KMS-11 (cell line): ENCODE measurements at regions not wholly inside any gene's neighbourhood (a gene's known extent, or its start where the extent isn't known, plus 50 kb on each side); places are given as distances from the start of the nearest gene placed in this dataset.

Experiments used
- H2AFZ ChIP-seq: fragments of 200-600 bp; sonication (generic); 2 replicates; pipeline ENCODE4 v1.6.1; 2016; ENCODE audit warnings: antibody characterized with exemption, mixed run types, low read depth
- H3K27ac ChIP-seq: fragments of 200-600 bp; sonication (generic); 2 replicates; pipeline ENCODE4 v1.6.1; 2016; ENCODE audit warnings: mild to moderate bottlenecking, mixed run types
- H3K27me3 ChIP-seq: fragments of 200-600 bp; sonication (generic); 2 replicates; pipeline ENCODE4 v1.6.1; 2017; ENCODE audit warnings: mild to moderate bottlenecking, low read depth, mixed run types, moderate library complexity; ENCODE audit not compliant: insufficient read depth
- H3K36me3 ChIP-seq: fragments of 200-600 bp; sonication (generic); 2 replicates; pipeline ENCODE4 v1.6.1; 2017; ENCODE audit warnings: mild to moderate bottlenecking, mixed run types; ENCODE audit not compliant: insufficient read depth
- H3K4me1 ChIP-seq: fragments of 200-600 bp; sonication (generic); 2 replicates; pipeline ENCODE4 v1.6.1; 2016; ENCODE audit warnings: mild to moderate bottlenecking, low read depth, mixed run types; ENCODE audit not compliant: poor library complexity, severe bottlenecking
- H3K4me2 ChIP-seq: fragments of 200-600 bp; sonication (generic); 2 replicates; pipeline ENCODE4 v1.7.0; 2016; ENCODE audit warnings: mild to moderate bottlenecking, mixed run types
- H3K4me3 ChIP-seq: fragments of 200-600 bp; sonication (generic); IDR thresholded peaks from 2 replicates; pipeline ENCODE4 v1.6.1; 2017; ENCODE audit warnings: low read depth, low read length, mixed read lengths; ENCODE audit not compliant: insufficient read depth
- H3K79me2 ChIP-seq: fragments of 200-600 bp; sonication (generic); 2 replicates; pipeline ENCODE4 v1.6.1; 2016; ENCODE audit warnings: low read depth, mixed run types; ENCODE audit not compliant: insufficient read depth
- H3K9ac ChIP-seq: fragments of 200-600 bp; sonication (generic); 2 replicates; pipeline ENCODE4 v1.6.1; 2016; ENCODE audit warnings: mild to moderate bottlenecking, mixed run types
- H4K20me1 ChIP-seq: fragments of 200-600 bp; sonication (generic); 2 replicates; pipeline ENCODE4 v1.6.1; 2016; ENCODE audit warnings: mild to moderate bottlenecking, mixed run types; ENCODE audit not compliant: insufficient read depth
- TF ChIP-seq, protein P1 (sequence below): fragments of 200-600 bp; sonication (generic); conservative IDR thresholded peaks from 2 replicates; pipeline ENCODE4 v1.6.1; 2017; ENCODE audit warnings: low read depth, mild to moderate bottlenecking, antibody characterized with exemption, low read length, moderate library complexity, mixed read lengths

DNA sequence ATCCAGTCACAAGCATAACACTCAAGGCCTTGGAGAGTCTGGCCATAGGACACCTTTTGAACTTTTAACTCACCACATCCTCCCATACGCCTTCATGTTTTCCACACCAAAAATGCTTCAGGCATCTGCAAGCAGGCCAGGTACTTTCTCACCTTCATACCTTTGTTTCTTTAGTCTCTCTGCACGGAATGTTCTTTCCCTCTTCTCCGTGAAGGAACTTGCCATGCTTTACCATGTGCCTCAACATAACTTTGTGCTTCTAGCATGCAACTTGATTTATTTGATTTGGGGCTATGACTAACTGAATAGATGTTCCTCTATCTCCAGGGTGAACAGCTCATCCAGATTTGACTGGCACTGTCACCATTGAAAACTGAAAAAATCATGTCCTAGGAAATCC, 141.7 kb upstream of the ACVR2A start:
- Histone ChIP-seq H3K27me3 (no peaks in the 10 kb centered on the region), H3K4me2 (no peak overlapping the region), H3K9ac (no peak overlapping the region), H3K27ac (no peak overlapping the region), H4K20me1 (no peaks in the 10 kb centered on the region), H3K4me1 (no peaks in the 10 kb centered on the region), H3K4me3 (no peak overlapping the region), H3K36me3 (no peaks in the 10 kb centered on the region), H2AFZ (no peak overlapping the region), H3K79me2 (no peaks in the 10 kb centered on the region)
- TF ChIP-seq, protein P1, sequence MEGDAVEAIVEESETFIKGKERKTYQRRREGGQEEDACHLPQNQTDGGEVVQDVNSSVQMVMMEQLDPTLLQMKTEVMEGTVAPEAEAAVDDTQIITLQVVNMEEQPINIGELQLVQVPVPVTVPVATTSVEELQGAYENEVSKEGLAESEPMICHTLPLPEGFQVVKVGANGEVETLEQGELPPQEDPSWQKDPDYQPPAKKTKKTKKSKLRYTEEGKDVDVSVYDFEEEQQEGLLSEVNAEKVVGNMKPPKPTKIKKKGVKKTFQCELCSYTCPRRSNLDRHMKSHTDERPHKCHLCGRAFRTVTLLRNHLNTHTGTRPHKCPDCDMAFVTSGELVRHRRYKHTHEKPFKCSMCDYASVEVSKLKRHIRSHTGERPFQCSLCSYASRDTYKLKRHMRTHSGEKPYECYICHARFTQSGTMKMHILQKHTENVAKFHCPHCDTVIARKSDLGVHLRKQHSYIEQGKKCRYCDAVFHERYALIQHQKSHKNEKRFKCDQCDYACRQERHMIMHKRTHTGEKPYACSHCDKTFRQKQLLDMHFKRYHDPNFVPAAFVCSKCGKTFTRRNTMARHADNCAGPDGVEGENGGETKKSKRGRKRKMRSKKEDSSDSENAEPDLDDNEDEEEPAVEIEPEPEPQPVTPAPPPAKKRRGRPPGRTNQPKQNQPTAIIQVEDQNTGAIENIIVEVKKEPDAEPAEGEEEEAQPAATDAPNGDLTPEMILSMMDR, result no peak

- H3K27ac ChIP-seq, result no peak overlapping the region
- TF ChIP-seq, protein P1, result no peak
- no peak overlapping the region for H3K4me2 ChIP-seq
- H3K9ac ChIP-seq, result no peak overlapping the region
- no peak overlapping the region for H3K4me3 ChIP-seq
- H4K20me1 ChIP-seq, result no peaks in the 10 kb centered on the region
- H2AFZ ChIP-seq, result no peak overlapping the region
- no peaks in the 10 kb centered on the region for H3K79me2 ChIP-seq
- H3K27me3 ChIP-seq, result no peaks in the 10 kb centered on the region
- H3K36me3 ChIP-seq, result no peaks in the 10 kb centered on the region
- no peaks in the 10 kb centered on the region for H3K4me1 ChIP-seq
These were observed 146.7 kb upstream of the ACVR2A start for GRCh38 chr2:147698166-147698565.

- Histone ChIP-seq H3K79me2 (no peaks in the 10 kb centered on the region), H3K9ac (no peak overlapping the region), H3K4me2 (no peak overlapping the region), H2AFZ (no peak overlapping the region), H3K36me3 (no peaks in the 10 kb centered on the region), H4K20me1 (no peaks in the 10 kb centered on the region), H3K27ac (no peak overlapping the region), H3K4me1 (no peaks in the 10 kb centered on the region), H3K27me3 (no peaks in the 10 kb centered on the region), H3K4me3 (no peak overlapping the region)
- TF ChIP-seq, protein P1, result no peak
These were observed 148.4 kb upstream of the ACVR2A start for GRCh38 chr2:147696426-147696825.

DNA sequence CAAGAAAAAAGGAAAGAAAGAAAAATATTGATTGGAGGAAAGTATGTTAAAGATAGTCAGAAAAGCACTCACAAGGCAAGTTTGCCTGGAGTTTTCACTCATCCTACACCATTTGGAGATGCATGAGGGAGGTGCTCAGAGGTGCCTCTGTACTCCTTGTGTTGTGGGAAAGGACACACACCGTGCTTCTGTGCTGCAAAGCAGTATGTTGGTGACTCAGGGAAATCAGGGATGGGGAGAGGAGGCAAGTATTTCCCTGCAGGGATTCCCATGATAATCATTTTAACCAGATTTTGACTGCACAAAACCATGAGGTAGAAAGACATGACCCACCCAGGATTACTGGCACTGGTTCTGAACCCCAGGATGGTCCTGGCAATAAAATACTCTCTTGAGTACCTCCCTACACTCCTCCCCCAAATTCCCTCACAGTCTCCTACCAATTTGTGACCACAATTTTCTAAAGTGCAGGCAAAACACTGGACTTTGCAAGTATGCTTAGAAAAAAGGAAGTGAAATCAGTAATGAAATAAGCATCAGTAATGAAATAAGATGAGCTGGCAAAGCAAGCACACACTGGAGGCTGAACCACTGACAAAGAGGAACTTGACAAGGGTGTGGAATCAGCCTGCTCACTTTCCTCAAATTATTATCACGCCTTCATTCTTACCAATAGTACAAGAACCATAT, 155.5 kb upstream of the ACVR2A start:
- Histone ChIP-seq H3K27ac (no peak overlapping the region), H4K20me1 (no peaks in the 10 kb centered on the region), H3K79me2 (no peaks in the 10 kb centered on the region), H3K27me3 (no peaks in the 10 kb centered on the region), H3K4me3 (no peak overlapping the region), H2AFZ (no peak overlapping the region), H3K9ac (no peak overlapping the region), H3K36me3 (no peaks in the 10 kb centered on the region), H3K4me1 (no peaks in the 10 kb centered on the region), H3K4me2 (no peak overlapping the region)
- TF ChIP-seq, protein P1, result no peak
